Right kidney (tissue), 1 donor: ENCODE measurements at regions not wholly inside any gene's neighbourhood (a gene's known extent, or its start where the extent isn't known, plus 50 kb on each side); places are given as distances from the start of the nearest gene placed in this dataset.
A peak's percentile ranks its signal among the peaks of the same experiment; 100 is the strongest.
"Not testable (repeated sequence)": the region's sequence is repeated elsewhere in the genome, so short reads cannot be mapped to it uniquely, and the experiment has no call there.

Experiments used
- DNase-seq: peaks from one replicate; pipeline ENCODE4 v3.0.0-alpha.2; 2016

DNA sequence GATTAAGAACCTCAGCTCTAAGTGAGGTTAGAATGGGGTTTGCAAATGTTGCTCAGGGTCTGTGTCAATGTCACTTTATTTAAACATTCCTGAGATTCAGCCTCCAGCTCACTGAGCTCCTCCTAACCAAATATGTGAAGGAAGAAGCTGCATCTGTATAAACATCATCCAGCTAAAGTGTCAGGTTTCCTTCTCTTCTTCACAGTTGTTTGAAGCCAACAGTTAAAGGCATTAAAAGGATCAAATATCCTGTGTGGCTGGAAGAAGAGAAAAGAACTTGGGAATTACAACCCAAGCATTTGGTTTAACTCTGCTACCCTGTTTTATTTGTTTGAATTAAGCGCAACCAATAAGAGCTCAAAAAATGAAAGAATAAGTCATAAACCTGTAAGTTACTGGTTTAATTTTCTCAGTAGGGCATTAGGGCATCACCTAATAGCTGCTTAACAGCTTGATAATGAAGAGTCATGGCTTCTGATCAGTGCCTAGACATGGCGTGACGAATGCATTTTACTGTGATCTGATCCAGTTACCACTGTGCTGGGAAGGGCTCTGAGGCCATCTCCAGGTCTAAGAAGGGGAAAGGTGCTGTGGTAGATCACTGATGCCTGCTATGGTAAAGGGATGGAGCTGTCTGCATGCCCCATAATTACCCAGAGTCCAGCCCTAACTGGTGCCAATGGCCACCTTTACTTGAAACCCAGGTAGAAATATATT is 165.7 kb upstream of the TSC22D2 start:
- DNase-seq = no peak

DNA sequence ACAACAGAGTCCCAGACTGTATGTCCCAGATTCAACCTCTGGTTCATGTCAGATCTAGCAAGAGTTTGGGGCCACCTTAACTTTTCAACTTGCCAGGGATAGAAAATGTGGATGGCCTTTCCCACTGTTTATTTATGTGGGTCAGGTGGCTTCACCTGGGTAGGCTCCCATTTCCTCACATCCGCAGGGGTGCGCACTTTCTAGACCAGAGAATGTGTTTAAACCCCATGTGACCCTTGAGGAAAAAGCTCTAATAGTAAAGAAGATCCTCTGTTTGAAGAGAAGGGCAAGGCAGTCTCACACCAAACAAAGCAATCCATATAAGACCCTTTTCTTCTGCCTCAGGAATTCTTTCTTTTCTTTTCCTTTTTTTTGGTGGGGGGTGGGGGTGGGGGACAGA is 167.2 kb upstream of the TSC22D2 start:
- no peak for DNase-seq

DNA sequence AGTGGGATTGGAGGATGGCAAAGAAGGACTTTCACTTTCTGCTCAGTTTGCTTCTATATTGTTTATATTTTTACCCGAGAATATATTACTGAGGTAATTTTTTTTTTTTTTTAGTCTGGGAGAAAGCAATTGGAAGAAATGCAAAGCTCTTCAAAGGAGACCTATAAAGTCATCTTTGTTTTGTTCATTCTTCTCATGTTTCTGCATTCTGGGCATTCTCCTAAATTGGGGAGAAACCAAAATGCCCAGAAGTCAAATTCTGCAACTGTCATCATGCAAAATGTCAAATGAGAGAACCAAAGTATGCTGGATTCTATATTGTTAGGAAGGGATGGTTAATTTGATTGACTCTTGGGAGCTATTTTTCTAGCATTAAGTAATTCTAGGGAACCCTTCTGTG is 168.3 kb upstream of the TSC22D2 start:
- DNase-seq = no peak

DNA sequence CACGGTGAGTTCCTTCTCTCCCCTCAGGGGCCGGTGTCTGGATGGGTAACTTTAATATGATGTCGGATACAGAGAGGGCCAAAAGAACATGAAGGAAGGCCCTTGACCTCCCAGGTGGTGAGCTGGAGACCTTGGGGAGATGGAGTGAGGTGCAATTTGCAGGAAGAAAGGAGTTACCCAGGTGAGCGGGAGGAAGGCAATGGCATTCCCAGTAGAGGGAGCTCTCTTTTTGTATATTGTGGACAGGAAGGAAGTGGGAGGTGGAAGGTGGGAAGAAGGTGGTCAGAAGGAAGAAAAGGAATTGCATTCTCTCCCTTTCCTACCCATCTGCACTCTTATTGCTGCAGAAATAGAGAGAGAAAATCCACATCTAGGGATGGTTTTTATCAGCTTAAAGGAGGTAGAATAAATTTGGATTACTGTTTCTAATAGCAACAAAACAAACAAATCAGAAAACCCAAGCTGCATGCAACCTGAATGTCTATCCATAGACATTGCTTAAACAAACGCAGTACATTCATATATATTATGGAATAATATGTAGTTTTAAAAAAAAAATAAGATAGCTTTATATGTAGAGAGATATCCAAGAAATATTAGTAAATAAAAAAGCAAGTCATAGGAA is 169.0 kb upstream of the TSC22D2 start:
- no peak for DNase-seq

DNA sequence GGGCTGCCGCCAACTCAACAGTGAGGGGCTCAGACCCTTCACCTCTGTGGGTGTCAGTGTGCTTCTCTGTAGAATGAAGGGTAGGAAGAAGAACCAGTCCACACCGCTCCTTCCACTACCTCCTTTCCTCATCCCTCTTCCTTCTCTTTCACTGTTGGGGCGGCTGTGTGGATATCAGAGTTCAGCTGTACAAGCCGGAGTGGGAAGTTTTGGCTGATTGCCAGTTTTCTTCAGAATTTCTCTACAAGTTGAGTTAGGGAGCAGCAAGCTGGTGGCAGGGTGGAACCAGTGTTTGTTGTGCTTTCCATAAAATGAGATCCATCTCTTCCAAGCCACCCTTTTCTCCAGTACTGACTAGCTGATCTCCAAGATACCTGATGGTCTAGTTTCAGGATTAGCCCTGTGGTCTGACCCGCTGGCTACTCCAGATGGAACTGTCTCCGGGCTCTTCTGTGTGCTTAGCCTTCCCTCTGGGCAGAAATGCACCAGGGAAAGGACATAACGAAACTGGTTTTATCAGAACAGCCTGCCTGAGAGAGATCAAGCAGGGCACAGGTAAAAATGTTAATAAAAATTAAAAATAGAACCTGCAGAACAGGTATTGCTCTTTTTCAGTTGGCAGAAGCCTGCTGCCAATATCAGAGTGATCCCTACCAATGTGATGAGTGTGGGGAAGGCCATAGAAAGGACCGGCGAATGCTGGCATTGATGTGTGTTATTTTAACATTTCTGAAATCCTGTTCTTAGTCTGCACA is 169.9 kb upstream of the TSC22D2 start:
- no peak for DNase-seq

DNA sequence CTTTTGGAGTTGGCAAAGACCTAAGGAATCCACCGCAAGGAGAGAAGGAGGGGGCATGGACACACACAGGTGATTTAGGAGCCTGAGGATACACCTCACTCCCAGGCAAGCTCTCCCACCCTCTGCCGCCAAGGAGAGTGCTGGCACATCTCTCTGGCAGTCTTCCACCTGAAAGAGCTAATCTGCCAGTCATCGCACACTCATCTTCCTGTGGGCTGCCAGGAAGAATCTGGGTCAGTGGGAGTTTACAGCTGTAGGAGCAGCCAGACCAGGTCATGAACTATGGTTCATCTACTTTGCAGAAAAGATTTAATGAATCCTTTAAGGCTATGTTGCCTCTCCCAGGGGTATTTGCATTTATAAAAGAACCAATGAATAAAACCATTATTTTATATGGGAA is 170.6 kb upstream of the TSC22D2 start:
- DNase-seq = no peak

DNA sequence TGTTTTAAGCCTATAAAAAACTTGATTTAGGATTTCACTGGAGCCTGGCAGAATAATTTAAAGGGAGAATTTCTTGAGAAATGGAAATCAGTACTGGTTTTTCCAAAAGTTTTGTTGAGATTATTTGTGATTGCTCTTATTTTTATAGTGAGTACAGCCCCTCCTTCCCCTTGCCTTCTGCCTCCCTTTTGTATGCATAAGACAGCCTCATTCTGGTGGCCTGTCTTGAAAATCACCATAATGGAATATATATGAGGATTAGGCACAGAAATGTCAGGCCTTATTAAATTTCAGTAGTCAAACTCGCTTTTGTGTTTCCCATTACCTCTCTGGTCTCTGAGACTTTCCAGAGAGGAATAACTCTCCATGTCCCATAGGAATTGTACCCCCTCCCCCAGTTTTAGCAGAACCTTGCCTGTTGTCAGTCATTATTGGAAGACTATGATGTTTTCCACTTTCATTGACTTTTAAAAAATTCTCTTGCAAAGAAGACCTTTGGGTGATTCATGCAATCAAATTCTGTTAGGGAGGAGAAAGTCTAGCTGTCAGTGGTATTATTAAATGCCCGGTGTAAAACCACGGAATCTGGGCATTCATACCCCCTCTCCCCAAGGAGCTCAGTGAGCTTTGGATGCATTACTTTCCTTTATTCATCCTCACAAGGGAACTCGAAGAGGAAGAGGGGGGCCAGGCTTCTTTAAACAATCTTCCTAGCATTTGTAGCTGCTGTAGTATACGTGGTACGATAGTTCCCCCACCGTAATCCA is 171.6 kb upstream of the TSC22D2 start:
- no peak for DNase-seq

DNA sequence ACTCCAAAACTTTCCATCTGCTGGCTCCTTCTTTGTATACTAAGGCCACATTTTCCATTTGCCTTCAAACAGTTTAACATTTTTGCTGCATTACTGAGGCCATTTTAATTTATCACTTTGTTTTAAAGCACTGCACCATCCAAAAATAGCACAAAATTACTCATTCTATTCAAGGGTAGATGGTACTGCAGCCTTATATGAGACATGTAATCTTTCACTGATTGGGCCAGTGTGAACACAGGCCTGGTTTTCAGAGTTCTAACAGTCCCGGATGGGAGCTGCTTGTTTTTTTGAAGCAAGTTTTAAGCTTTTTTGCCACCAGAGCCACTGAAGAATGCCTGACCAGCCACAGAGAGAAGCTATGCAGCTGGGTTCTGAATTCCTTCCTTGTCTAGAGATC is 172.3 kb upstream of the TSC22D2 start:
- DNase-seq = no peak

DNA sequence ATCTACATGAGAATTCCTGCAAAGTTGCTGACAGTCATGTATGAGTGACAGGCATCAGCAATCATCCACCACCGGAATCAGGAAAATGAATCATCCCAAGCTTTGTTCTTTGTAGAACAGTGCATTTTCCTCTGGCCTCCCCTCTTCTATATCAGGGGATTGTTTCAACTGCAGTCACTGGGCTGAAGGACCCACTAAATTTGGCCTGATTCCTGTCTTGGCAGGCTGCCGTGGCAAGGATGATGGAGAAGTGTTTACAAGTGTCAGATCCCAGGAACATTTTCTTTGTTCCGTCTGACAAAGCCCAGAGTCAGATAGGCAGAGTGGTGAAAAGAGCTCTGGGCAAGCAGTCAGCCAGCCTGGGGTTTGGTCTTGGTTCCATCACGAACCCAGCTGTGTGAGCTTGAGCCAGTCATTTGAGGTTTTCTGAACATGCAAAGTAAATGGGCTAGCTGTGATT is 175.1 kb upstream of the TSC22D2 start:
- DNase-seq = no peak

DNA sequence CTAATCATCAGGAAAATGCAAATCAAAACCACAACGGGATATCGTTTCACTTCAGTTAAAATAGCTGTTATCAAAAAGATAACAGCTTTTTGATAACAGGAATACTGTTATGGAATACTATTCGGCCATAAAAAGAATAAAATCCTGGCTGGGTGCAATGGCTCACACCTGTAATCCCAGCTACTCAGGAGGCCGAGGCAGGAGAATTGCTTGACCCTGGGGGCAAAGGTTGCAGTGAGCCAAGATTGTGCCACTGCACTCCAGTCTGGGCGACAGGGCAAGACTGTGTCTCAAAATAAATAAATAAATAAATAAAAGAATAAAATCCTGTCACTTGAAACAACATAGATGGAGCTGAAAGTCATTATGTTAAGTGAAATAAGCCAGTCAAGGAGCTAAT is 178.1 kb upstream of the TSC22D2 start:
- no peak for DNase-seq

DNA sequence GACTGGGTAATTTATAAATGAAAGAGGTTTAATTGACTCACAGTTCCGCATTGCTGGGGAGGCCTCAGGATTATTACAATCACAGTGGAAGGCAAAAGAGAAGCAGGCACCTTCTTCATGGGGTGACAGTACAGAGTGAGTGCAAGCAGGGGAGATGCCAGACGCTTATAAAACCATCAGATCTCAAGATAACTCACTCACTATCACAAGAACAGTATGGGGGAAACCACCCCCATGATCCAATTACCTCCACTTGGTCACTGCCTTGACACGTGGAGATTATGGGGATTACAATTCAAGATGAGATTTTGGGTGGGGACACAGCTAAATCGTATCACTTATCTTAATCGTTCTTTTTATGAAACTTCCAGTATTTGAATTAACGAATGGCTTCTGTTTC is 179.5 kb upstream of the TSC22D2 start:
- not testable (repeated sequence) for DNase-seq

DNA sequence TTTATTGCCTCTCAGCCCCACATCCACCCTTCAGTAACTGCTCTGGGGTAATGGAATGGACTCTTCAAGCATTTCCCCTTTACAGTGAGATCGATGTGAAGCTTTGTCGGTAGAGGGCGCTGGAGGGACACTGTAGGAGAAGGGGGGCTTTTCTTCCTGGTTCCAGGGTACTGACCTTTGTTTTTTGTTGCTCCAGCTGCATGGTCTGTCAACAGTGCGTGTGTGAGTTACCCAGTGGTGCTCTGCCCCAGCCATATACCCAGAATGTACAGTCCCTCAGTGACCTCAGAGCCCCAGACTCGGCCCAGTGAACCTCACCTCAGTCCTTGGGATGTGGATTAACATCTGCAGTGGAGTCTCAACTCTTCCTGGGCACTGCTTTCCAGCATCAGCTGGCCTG is 180.3 kb upstream of the TSC22D2 start:
- DNase-seq = peak; percentile 44

DNA sequence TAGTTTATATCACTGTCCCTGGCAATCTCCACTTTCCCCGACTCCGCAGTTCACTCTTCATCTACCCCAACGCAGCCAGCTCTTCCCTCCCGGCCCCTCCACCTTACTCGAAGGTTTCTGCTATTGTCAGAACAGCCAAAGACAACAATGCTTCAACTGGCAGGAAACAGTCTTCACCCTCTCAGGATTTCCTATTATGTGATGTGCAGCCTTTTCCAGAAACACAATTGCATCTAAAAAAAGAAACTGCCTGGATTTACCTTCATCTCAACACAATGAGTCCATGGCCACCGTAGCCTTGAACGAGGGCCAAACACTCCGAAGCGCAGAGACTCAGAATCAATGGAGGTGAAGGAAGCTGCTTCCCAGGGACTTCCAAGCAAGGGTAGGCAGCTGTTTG is 182.1 kb upstream of the TSC22D2 start:
- DNase-seq = no peak

DNA sequence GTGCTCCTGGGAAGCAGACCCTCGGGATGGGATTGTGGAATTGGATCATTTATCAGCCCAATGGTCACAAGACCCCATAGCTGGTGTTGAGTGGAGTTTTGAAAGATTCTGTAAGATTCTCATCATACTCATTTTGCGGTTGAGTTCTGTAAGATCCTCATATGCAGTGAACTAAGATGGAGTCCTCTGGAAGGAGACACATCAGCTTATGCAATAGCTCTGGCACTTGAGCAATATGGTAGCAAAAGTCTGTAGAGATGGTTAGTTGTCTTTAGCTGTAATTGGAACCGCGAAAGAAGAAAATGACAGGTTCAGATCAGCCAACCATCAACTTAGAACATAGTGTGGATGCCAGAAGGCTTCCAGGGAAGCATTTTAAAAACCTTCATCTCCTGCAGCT is 184.5 kb upstream of the TSC22D2 start:
- DNase-seq = no peak

DNA sequence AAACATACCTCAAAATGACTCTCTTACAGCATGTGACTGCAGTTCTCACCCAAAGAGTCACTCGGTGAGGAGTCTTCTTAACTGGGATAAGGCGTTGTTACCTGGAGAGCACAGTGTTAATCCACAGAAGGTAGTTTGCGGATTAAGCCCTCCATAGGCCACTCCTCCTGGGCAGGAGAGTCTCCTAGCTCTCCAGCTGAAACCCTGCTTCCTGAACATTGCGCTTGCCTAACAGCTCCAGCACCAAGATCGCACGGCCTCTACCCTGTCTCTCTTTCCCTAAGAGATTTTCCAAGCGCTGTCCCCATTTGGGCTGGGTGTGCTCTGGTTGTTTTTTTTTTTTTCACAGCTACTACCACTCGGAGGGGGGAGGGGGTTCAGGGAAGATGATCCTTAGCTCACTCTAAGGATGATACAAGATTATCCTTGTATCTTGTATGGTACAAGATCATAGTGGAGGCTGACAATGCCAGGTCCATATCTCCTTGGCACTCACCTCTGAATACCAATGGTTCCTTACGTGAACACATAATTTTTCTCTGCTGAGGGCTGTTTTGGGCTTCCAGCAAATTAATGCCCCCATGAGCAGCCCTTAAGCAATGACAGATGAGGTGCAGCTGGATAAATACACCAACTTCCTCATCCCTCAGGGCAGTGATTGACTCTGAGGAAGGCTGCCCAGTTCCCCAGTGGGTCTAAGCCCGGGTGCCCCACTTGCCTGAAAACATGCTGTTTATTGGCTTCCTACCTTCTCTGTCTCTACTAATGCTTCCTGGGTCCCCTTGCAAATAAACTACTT is 185.2 kb upstream of the TSC22D2 start:
- DNase-seq = no peak

DNA sequence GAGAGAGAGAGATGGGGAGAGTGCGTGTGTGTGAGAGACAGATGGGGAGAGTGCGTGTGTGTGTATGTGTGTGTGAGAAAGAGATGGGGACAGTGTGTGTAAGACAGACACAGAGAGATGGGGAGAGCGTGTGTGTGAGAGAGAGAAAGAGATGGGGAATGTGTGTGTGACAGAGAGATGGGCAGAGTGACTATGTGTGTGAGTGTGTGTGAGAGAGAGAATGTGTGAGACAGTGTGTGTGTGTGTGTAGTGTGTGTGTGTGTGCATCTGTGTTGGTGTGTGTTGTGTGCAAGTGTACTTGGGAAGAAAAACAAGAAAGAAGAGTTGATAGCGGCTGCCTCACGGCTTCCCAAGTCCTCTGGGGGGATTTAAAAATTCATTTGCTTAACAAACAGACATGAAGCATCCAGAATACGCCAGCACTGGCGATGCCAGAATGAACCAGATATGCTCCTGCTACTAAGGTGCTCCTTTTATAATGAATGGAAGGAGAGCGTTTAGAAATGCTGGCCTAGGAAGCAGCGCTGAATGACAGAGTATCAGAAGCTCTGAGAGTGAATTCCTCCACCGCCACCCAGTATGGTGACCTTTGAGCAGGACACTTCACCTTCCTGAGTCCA is 186.1 kb upstream of the TSC22D2 start:
- no peak for DNase-seq

DNA sequence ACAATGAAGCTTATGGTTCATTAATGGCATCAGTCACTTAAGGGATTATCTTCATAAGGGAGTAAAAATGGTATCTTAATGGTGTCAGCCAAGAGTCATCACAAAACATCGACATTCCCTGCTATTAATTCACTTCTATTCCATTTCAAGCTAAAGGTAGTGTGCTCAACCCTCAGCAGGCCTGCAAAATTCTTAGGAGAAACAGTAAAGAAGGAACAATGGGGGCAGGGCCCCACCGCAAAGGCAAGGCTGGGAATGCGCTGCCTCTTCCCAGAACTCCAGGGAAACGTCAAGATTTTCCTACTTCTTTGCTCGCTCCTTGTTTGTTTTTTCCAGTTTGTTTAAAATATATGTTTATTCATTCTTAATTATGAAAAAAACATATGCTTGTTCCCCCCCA is 187.3 kb upstream of the TSC22D2 start:
- DNase-seq = no peak

DNA sequence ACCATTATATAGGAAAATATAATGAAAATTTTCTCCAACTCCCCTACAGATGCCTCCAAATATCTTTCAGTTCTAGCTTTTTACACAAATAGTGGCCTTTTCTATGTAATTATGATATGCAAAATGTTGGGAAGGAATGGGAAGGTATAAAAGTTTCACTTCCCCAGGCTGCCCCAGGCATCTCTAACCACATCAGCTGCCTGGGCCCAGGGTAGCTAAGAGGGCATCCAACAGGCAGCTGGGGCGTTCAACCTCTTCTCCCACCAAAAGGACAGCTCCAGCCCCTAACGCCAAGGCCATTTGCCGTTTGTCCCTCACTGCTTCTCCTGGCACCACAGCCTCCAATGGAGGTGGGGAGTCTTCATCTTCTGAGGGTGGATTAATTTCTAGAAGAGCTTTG is 188.1 kb upstream of the TSC22D2 start:
- DNase-seq = no peak

DNA sequence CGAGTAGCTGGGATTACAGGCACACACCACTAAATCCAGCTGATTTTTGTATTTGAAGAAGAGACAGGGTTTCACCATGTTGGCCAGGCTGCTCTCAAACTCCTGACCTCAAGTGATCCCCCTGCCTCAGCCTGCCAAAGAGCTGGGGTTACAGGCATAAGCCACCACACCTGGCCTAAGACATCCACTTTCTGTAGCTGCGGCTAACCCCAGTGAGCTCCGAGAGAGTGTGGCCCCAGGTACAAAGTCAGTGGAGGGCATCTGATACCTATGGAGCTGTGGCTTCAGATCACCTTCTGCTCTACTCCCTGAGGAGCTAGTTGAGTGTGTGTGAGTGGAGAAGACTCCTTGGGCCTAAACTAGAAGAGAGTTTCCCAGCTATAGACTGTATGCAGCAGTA is 189.3 kb upstream of the TSC22D2 start:
- no peak for DNase-seq

DNA sequence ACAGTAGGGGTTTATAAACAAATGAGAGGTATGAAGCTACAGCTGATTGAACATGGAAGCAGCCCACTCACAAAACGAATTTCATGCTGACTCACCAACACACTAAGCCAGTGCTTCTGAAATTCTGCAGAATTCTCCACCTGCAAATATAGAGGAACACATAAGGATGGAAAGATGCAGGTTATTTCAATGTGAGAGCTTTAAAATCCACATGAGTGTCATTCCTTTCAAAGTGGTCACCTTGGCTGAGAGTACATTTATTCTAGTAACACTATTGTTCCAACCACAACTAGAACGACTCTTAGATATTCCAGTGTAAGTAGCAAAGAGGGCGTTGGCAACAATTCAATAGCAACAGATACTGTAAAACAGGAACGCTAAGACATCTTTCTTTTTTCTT is 189.9 kb upstream of the TSC22D2 start:
- DNase-seq = no peak

DNA sequence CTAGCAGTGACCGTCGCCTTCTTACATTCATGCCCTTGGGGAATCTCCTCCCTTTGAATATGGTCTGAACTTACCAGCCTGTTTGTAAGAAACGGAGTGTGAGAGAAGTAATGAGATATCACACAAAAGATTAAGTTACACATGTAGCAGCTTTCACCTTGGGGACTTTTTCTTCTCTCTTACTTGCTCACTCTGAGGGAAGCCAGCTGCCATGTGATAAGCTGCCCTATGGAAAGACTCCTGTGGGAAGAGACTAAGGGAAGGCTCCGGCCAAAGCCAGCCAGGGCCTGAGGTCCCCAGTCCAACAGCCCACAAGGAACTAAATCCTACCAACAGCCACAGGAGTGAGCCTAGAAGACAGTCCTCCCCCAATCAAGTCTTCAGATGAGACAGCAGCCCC is 190.4 kb upstream of the TSC22D2 start:
- no peak for DNase-seq
